Tibial artery (tissue), 4 donors: ENCODE measurements at regions not wholly inside any gene's neighbourhood (a gene's known extent, or its start where the extent isn't known, plus 50 kb on each side); places are given as distances from the start of the nearest gene placed in this dataset.

Experiments used
- DNase-seq, 2 donors: peaks; one replicate each; pipeline ENCODE4 v3.0.0-alpha.2; 2019
- H3K27ac ChIP-seq, 2 donors: fragments of 200-600 bp; sonication (generic) in 1 of 2; 1 replicate in 1 of 2; 2 replicates in 1 of 2; pipeline ENCODE4 v1.5.1; 2018 to 2019; ENCODE audit warnings: mild to moderate bottlenecking in 1 of 2
- H3K27me3 ChIP-seq, 2 donors: fragments of 200-600 bp; sonication (generic) in 1 of 2; one replicate each; pipeline versions ENCODE4 v1.5.1 to v1.6.0; 2016 to 2019
- H3K36me3 ChIP-seq, 3 donors: fragments of 200-600 bp; sonication (generic) in 2 of 3; one replicate each; pipeline ENCODE4 v1.5.1; 2016 to 2019; ENCODE audit warnings: mild to moderate bottlenecking in 2 of 3
- H3K4me1 ChIP-seq, 4 donors: fragments of 200-600 bp; sonication (generic) in 2 of 4; 1 replicate in 3 of 4; 2 replicates in 1 of 4; pipeline ENCODE4 v1.5.1; 2016 to 2019
- H3K4me3 ChIP-seq, 2 donors: fragments of 200-600 bp; sonication (generic) in 1 of 2; 1 replicate in 1 of 2; 2 replicates in 1 of 2; pipeline ENCODE4 v1.5.1; 2018 to 2019; ENCODE audit warnings: mild to moderate bottlenecking in 2 of 2
- H3K9me3 ChIP-seq, 3 donors: fragments of 200-600 bp; sonication (generic) in 1 of 3; one replicate each; pipeline ENCODE4 v1.5.1; 2016 to 2019
- CTCF ChIP-seq, 2 experiments: fragments of 200-600 bp in 1 of 2; fragments of 450-650 bp in 1 of 2; IDR thresholded peaks; one replicate each; pipeline ENCODE4 v1.5.1; 2017 to 2019; ENCODE audit warnings: antibody characterized with exemption in 2 of 2, mild to moderate bottlenecking in 1 of 2, moderate library complexity in 1 of 2
- intact Hi-C: fragments of 100-400 bp; cut with DNase I; formaldehyde crosslinking; loops from one replicate; pipeline ENCODE4 v1.15.0; 2023; ENCODE audit warnings: low total_unique reads

GRCh38 chr1:218575856-218576255, 230.7 kb downstream of the TGFB2 start:
- H3K9me3 ChIP-seq, result no peaks in the 10 kb centered on the region
- no peak overlapping the region for H3K4me3 ChIP-seq
- H3K36me3 ChIP-seq, result no peaks in the 10 kb centered on the region
- no peak for DNase-seq
- no peak for TF ChIP-seq CTCF (IDR thresholded peaks at IDR 0.05)
- no peaks in the 10 kb centered on the region for H3K4me1 ChIP-seq
- H3K27ac ChIP-seq, result no peak overlapping the region
- H3K27me3 ChIP-seq, result no peaks in the 10 kb centered on the region
- intact Hi-C loops, result no loop called here

DNA sequence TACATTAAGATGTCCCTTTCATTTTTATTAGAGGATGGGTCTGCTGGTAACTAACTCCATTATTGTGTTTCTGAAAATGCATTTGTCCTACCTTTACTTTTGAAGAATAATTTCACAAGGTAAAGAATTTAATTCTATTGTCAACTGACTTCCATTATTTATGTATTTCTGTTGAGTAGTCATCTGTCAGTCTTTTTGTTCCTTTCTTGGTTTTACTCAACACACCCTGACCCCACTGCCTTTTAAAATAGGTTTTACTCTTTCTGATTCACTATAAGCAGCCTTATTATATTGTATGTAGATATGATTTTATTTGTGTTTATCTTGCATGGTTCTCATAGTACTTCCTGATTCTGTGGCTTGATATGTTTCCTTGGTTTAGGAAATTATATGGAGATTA, 237.5 kb downstream of the TGFB2 start:
- peaks cover 0 to 22% (median 11%) of the 10 kb centered on the region in 4 donors for H3K4me1 ChIP-seq
- TF ChIP-seq CTCF (IDR thresholded peaks at IDR 0.05), result no peak
- no peak for DNase-seq
- intact Hi-C loops, result no loop called here
- no peaks in the 10 kb centered on the region for H3K27me3 ChIP-seq
- H3K4me3 ChIP-seq, result no peak overlapping the region
- H3K9me3 ChIP-seq, result no peaks in the 10 kb centered on the region
- no peaks in the 10 kb centered on the region for H3K36me3 ChIP-seq
- no peak overlapping the region for H3K27ac ChIP-seq

DNA sequence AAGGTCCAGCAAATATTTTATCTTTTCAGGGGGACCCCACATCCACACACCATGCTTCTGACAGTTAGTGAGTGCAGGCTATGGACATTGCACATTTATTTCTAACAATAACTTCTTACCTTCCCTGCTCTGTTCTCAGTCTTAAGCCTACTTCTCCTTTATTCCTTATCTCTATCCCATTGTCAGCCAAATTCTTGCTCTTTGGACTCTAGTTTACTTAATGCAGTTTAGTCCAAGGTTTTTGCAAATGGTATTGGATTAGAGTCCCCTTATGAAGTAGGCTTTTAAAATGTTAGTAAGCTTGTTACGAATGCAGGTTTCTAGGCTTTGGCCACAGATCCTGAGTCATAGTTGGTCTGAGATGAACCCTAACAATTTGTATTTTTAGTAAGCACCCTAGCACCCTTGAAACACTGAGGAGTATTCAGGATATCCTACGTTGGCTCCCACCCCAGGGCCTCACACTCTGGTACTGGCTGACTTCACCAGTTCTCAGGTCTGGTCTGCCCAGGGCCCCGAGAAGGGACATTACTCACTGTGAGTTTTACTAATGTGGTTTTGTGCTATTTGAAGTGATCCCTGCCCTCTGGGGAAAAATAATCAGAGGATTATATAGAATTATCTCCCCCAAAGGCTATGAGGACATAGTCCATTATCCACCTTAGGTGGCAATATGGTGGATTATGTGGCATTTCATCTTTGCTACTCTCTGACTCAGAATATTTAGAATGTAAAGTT, 239.5 kb downstream of the TGFB2 start:
- no peaks in the 10 kb centered on the region for H3K27me3 ChIP-seq
- no peak for TF ChIP-seq CTCF (IDR thresholded peaks at IDR 0.05)
- H3K9me3 ChIP-seq, result no peaks in the 10 kb centered on the region
- H3K36me3 ChIP-seq, result no peaks in the 10 kb centered on the region
- intact Hi-C loops, result no loop called here
- H3K27ac ChIP-seq, result no peak overlapping the region
- H3K4me3 ChIP-seq, result no peak overlapping the region
- H3K4me1 ChIP-seq, result peaks cover 0 to 34% (median 11%) of the 10 kb centered on the region in 4 donors
- DNase-seq, result no peak

DNA sequence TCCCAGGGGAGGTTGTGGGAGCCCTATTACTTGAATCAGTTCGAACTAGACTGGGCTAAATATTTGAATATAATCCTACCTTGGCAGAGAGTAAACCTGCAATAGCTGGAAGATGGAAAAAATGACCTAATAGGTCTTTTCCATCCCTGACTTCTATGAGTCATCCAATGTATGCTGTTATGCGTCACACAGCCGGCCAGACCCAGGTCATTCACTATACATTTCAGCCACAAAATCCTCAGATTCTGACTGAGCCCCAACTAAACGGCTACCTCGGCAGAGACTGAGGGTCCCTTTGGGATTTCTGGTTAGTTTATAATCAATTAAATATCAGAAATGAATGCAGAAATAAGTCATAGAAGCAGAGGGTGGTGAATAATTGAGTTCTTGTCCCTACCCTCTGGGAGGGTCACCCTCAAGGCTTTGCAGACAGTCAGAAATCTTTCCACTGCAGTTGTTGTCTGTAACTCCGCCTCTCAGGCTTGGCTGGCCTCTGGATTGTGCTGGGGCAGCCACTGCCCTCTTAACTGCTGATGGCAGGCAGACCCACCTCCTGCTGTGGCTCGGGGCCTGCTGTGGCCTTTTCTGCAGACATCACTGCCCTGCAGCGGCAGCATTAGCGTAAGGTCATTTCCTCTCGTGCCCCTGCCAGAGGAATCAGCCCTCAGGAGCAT, 240.5 kb downstream of the TGFB2 start:
- H3K4me1 ChIP-seq, result peaks cover 0 to 34% (median 11%) of the 10 kb centered on the region in 4 donors
- no peak for TF ChIP-seq CTCF (IDR thresholded peaks at IDR 0.05)
- intact Hi-C loops, result no loop called here
- H3K36me3 ChIP-seq, result no peaks in the 10 kb centered on the region
- H3K27me3 ChIP-seq, result no peaks in the 10 kb centered on the region
- H3K4me3 ChIP-seq, result no peak overlapping the region
- H3K9me3 ChIP-seq, result no peaks in the 10 kb centered on the region
- H3K27ac ChIP-seq, result peak overlapping the region in 1 of 2 donors; percentile 33
- peak in 1 of 2 donors; percentile 64 for DNase-seq

- H3K27ac ChIP-seq, result no peak overlapping the region
- no peaks in the 10 kb centered on the region for H3K27me3 ChIP-seq
- no peak for TF ChIP-seq CTCF (IDR thresholded peaks at IDR 0.05)
- intact Hi-C loops, result no loop called here
- H3K36me3 ChIP-seq, result no peaks in the 10 kb centered on the region
- DNase-seq, result no peak
- no peaks in the 10 kb centered on the region for H3K9me3 ChIP-seq
- no peak overlapping the region for H3K4me3 ChIP-seq
- peaks cover 0 to 34% (median 11%) of the 10 kb centered on the region in 4 donors for H3K4me1 ChIP-seq
Measured at GRCh38 chr1:218587900-218588299, 242.8 kb downstream of the TGFB2 start.
